ENCODE measurements at regions not wholly inside any gene's neighbourhood (a gene's known extent, or its start where the extent isn't known, plus 50 kb on each side); places are given as distances from the start of the nearest gene placed in this dataset.

- TF ChIP-seq POLR2A (IDR thresholded peaks at IDR 0.05) (no peak), CTCF (IDR thresholded peaks at IDR 0.05) (no peak)
These were observed 668.1 kb upstream of the EDIL3 start for GRCh38 chr5:85052826-85053225.
